ENCODE measurements at regions not wholly inside any gene's neighbourhood (a gene's known extent, or its start where the extent isn't known, plus 50 kb on each side); places are given as distances from the start of the nearest gene placed in this dataset.

DNA sequence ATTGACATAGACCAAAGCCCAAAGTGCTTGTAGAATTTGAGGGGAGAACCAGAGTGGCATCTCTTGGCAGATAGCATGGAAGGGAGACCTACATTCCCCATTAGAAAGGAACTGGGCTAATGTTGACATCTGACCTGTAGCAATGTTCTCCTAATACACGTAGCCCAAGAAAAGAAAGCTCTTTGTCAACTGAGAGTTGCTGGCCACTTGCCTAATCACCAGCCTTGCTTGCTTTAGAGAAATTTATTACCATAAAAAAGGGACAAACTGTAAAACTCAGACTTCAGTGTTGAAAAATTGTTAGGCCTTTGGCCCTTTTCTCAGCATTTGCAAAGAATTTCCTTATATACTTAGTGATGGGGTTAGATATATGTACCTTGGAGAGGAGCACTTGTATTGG is 777.5 kb downstream of the MAFB start:
- TF ChIP-seq, protein P1, sequence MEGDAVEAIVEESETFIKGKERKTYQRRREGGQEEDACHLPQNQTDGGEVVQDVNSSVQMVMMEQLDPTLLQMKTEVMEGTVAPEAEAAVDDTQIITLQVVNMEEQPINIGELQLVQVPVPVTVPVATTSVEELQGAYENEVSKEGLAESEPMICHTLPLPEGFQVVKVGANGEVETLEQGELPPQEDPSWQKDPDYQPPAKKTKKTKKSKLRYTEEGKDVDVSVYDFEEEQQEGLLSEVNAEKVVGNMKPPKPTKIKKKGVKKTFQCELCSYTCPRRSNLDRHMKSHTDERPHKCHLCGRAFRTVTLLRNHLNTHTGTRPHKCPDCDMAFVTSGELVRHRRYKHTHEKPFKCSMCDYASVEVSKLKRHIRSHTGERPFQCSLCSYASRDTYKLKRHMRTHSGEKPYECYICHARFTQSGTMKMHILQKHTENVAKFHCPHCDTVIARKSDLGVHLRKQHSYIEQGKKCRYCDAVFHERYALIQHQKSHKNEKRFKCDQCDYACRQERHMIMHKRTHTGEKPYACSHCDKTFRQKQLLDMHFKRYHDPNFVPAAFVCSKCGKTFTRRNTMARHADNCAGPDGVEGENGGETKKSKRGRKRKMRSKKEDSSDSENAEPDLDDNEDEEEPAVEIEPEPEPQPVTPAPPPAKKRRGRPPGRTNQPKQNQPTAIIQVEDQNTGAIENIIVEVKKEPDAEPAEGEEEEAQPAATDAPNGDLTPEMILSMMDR (IDR thresholded peaks at IDR 0.05): no peak
- no peak for TF ChIP-seq POLR2A (IDR thresholded peaks at IDR 0.05)

All from ovary (tissue), 3 donors.